H1 (cell line): ENCODE measurements at regions not wholly inside any gene's neighbourhood (a gene's known extent, or its start where the extent isn't known, plus 50 kb on each side); places are given as distances from the start of the nearest gene placed in this dataset.

Source experiments
- KDM4A ChIP-seq: IDR thresholded peaks from one replicate; pipeline ENCODE4 v1.7.1; 2012; ENCODE audit warnings: low read depth, mild to moderate bottlenecking, moderate library complexity, low read length, inconsistent platforms; ENCODE audit not compliant: severe bottlenecking
- KDM5A ChIP-seq: fragments of 200-600 bp; IDR thresholded peaks from 2 replicates; pipeline ENCODE4 v1.7.1; 2012; ENCODE audit warnings: mild to moderate bottlenecking, low read length, inconsistent platforms, mixed read lengths
- NRF1 ChIP-seq: IDR thresholded peaks from 2 replicates; pipeline ENCODE4 v1.6.1; 2011; ENCODE audit warnings: mild to moderate bottlenecking, low read depth, low read length, improper control_type of control experiment
- SP1 ChIP-seq: IDR thresholded peaks from 2 replicates; pipeline ENCODE4 v1.6.1; 2011; ENCODE audit warnings: low read depth, low read length
- TBP ChIP-seq: IDR thresholded peaks from 2 replicates; pipeline ENCODE4 v1.6.1; 2011; ENCODE audit warnings: low read depth, low read length, improper control_type of control experiment

DNA sequence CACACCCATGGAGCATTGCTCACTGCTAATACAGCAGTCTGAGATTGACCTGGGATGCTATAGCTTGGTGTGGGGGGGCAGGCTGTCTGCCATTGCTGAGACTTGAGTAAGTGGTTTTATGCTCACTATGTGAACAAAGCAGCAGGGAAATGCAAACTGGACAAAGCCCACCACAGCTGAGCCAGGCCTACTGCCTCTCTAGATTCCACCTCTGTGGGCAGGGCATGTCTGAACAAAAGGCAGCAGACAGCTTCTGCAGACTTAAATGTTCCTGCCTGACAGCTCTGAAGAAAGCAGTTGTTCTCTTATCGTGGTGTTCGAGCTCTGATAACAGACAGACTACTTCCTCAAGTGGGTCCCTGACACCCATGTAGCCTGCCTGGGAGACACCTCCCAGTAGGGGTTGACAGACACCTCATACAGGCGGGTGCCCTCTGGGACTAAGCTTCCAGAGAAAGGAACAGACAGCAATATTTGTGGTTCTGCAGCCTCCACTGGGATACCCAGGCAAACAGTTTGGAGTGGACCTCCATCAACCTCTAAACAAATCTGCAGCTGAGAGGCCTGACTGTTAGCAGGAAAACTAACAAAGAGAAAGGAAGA lies 2204.8 kb downstream of the TP53TG3F start (continued):
- TF ChIP-seq NRF1 (no peak), KDM4A (no peak), KDM5A (no peak), TBP (no peak), SP1 (no peak)
- TF ChIP-seq, all 59 proteins: peak for 0
